ENCODE measurements at regions not wholly inside any gene's neighbourhood (a gene's known extent, or its start where the extent isn't known, plus 50 kb on each side); places are given as distances from the start of the nearest gene placed in this dataset.

GRCh38 chr6:81656231-81656630, 96.2 kb downstream of the TENT5A start:
- H3K9me3 ChIP-seq = no peaks in the 10 kb centered on the region
- no peak overlapping the region for H3K27ac ChIP-seq
- FAIRE-seq = no peak
- no peak for DNase-seq (ENCODE audit: low read depth in 1 of 2, low spot score in 1 of 2)
- no peak overlapping the region for H3K4me3 ChIP-seq
- H3K4me1 ChIP-seq = no peaks in the 10 kb centered on the region
- CTCF ChIA-PET = no interaction called here
- no peak overlapping the region for H3K4me2 ChIP-seq
- no peak for ATAC-seq
- TF ChIP-seq CHD4 (IDR thresholded peaks at IDR 0.05; ENCODE audit: borderline replicate concordance) = no peak
- TF ChIP-seq EP300 (IDR thresholded peaks at IDR 0.05) = no peak
- TF ChIP-seq HOXB5 (CRISPR knock-in tag; IDR thresholded peaks at IDR 0.05) = no peak
- no peak for TF ChIP-seq HEYL (CRISPR knock-in tag; IDR thresholded peaks at IDR 0.05)
- TF ChIP-seq MAFK (IDR thresholded peaks at IDR 0.05; ENCODE audit: partially characterized antibody) = no peak
- TF ChIP-seq, protein P1, sequence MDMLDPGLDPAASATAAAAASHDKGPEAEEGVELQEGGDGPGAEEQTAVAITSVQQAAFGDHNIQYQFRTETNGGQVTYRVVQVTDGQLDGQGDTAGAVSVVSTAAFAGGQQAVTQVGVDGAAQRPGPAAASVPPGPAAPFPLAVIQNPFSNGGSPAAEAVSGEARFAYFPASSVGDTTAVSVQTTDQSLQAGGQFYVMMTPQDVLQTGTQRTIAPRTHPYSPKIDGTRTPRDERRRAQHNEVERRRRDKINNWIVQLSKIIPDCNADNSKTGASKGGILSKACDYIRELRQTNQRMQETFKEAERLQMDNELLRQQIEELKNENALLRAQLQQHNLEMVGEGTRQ (IDR thresholded peaks at IDR 0.05) = no peak
- TF ChIP-seq BHLHE40 (IDR thresholded peaks at IDR 0.05; ENCODE audit: low read depth, low read length) = no peak
- no peak for TF ChIP-seq EHMT2 (IDR thresholded peaks at IDR 0.05; ENCODE audit: low read depth)
- no peak for TF ChIP-seq CBX8 (IDR thresholded peaks at IDR 0.05)
- TF ChIP-seq, protein P2, sequence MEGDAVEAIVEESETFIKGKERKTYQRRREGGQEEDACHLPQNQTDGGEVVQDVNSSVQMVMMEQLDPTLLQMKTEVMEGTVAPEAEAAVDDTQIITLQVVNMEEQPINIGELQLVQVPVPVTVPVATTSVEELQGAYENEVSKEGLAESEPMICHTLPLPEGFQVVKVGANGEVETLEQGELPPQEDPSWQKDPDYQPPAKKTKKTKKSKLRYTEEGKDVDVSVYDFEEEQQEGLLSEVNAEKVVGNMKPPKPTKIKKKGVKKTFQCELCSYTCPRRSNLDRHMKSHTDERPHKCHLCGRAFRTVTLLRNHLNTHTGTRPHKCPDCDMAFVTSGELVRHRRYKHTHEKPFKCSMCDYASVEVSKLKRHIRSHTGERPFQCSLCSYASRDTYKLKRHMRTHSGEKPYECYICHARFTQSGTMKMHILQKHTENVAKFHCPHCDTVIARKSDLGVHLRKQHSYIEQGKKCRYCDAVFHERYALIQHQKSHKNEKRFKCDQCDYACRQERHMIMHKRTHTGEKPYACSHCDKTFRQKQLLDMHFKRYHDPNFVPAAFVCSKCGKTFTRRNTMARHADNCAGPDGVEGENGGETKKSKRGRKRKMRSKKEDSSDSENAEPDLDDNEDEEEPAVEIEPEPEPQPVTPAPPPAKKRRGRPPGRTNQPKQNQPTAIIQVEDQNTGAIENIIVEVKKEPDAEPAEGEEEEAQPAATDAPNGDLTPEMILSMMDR (IDR thresholded peaks at IDR 0.05) = no peak
- TF ChIP-seq NFE2L2 (conservative IDR thresholded peaks at IDR 0.05; ENCODE audit: low read length) = no peak
- TF ChIP-seq JUNB (IDR thresholded peaks at IDR 0.05) = no peak
- TF ChIP-seq EHF (CRISPR knock-in tag; IDR thresholded peaks at IDR 0.05) = no peak
- no peak for TF ChIP-seq HMGXB4 (CRISPR knock-in tag; IDR thresholded peaks at IDR 0.05; ENCODE audit: borderline replicate concordance)
- no peak for TF ChIP-seq CHD2 (IDR thresholded peaks at IDR 0.05; ENCODE audit: low read length, partially characterized antibody)
- TF ChIP-seq REST (IDR thresholded peaks at IDR 0.05) = no peak
- no peak for TF ChIP-seq ZFP36 (IDR thresholded peaks at IDR 0.05; ENCODE audit: borderline replicate concordance, partially characterized antibody)
- TF ChIP-seq RAD21 (conservative IDR thresholded peaks at IDR 0.05 in 1 of 2, IDR thresholded peaks at IDR 0.05 in 1 of 2) = no peak
- TF ChIP-seq RARB (CRISPR knock-in tag; IDR thresholded peaks at IDR 0.05) = no peak
- POLR2A ChIA-PET = no interaction called here
- 42% methylated on average over 4 of the region's 4 CpGs for WGBS (ENCODE audit: missing lambda C conversion rate)

DNA sequence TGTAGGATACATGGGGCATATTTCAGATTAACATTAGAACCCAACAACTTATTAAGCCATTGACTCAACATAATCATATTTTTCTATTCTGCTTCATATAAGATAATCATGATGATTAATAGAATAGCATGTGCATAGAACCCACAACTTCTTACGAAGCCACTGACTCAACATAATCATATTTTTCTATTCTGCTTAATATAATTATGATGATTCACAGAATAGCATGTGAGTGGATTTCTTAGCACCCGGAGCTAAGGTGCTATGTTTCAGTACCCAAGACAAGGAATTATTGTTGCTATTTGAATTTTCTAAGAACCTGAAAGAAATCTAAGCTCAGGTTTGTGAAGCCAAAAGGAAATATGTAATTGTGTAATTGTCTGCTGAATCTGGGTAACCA, 96.8 kb downstream of the TENT5A start:
- ChIA-PET POLR2A (no interaction called here), CTCF (no interaction called here)
- 67% methylated on average over 2 of the region's 2 CpGs for WGBS (ENCODE audit: missing lambda C conversion rate)
- H3K4me3 ChIP-seq = no peak overlapping the region
- H3K27ac ChIP-seq = no peak overlapping the region
- FAIRE-seq = no peak
- DNase-seq (ENCODE audit: low read depth in 1 of 2, low spot score in 1 of 2) = no peak
- H3K9me3 ChIP-seq = no peaks in the 10 kb centered on the region
- no peak for ATAC-seq
- H3K4me2 ChIP-seq = no peak overlapping the region
- H3K4me1 ChIP-seq = no peaks in the 10 kb centered on the region
- TF ChIP-seq JUNB (IDR thresholded peaks at IDR 0.05) (no peak), MAZ (IDR thresholded peaks at IDR 0.05; ENCODE audit: borderline replicate concordance, low read depth, low read length) (no peak), ZNF302 (CRISPR knock-in tag; IDR thresholded peaks at IDR 0.05) (no peak), RAD21 (conservative IDR thresholded peaks at IDR 0.05 in 1 of 2, IDR thresholded peaks at IDR 0.05 in 1 of 2) (no peak), PBX3 (IDR thresholded peaks at IDR 0.05) (no peak), EHF (CRISPR knock-in tag; IDR thresholded peaks at IDR 0.05) (no peak), MAX (IDR thresholded peaks at IDR 0.05) (no peak), GATA3 (IDR thresholded peaks at IDR 0.05; ENCODE audit: borderline replicate concordance) (no peak), ESRRA (IDR thresholded peaks at IDR 0.05; ENCODE audit: borderline replicate concordance, low read length) (no peak), SMC3 (IDR thresholded peaks at IDR 0.05) (no peak), KDM1A (IDR thresholded peaks at IDR 0.05; ENCODE audit: low read depth) (no peak), POLR2A (IDR thresholded peaks at IDR 0.05; ENCODE audit: low read length) (no peak)
- TF ChIP-seq, protein P2 (IDR thresholded peaks at IDR 0.05) = no peak
